Endothelial cell of umbilical vein (primary cell): ENCODE measurements at regions not wholly inside any gene's neighbourhood (a gene's known extent, or its start where the extent isn't known, plus 50 kb on each side); places are given as distances from the start of the nearest gene placed in this dataset.

Experiments used
- BruUV-seq: library from RNA; stranded (reverse); fragments of 400-500 nt; replicated peaks from 2 replicates; lab custom pipeline; 2021; lab: Mats Ljungman, UMichigan
- CTCF ChIA-PET: fragments of 300-600, 350-600 bp; sonication (Branson Sonifier 250); formaldehyde crosslinking; loops from one replicate; lab custom pipeline; 2021; ENCODE audit warnings: antibody characterized with exemption, inconsistent platforms; lab: Charles Lee
- POLR2A ChIA-PET: fragments of 300-600, 350-600 bp; sonication (Branson Sonifier 250); formaldehyde crosslinking; loops from one replicate; lab custom pipeline; 2021; ENCODE audit warnings: antibody characterized with exemption, inconsistent platforms; lab: Charles Lee
- DNase-seq: peaks from one replicate; pipeline ENCODE4 v3.0.0-alpha.2; 2011; ENCODE audit warnings: low read depth, low spot score
- FAIRE-seq: peaks from 2 replicates; lab custom pipeline; 2011; peaks lifted over from hg19 to GRCh38; lab: Jason Lieb, UNC
- H2AFZ ChIP-seq: 2 replicates; pipeline ENCODE4 v1.6.0; 2012; ENCODE audit warnings: low read depth, low read length, control low read depth, inconsistent platforms
- H3K27ac ChIP-seq: 2 replicates; pipeline ENCODE4 v1.5.1; 2011; ENCODE audit warnings: low read depth, mild to moderate bottlenecking, control low read depth, low read length, moderate library complexity; ENCODE audit not compliant: insufficient read depth
- H3K27me3 ChIP-seq, 2 experiments: 2 replicates each; pipeline versions ENCODE4 v1.6.0 to v1.6.1; 2011; ENCODE audit warnings: low read length in 2 of 2, mixed read lengths in 1 of 2; ENCODE audit not compliant: control insufficient read depth in 2 of 2, insufficient read depth in 2 of 2
- H3K36me3 ChIP-seq, 2 experiments: 2 replicates in 1 of 2; 3 replicates in 1 of 2; pipeline ENCODE4 v1.5.1; 2011; ENCODE audit warnings: low read length in 2 of 2, mild to moderate bottlenecking in 1 of 2, moderate library complexity in 1 of 2; ENCODE audit not compliant: control insufficient read depth in 2 of 2, insufficient read depth in 2 of 2; ENCODE audit errors: extremely low read depth in 1 of 2
- H3K4me1 ChIP-seq: 3 replicates; pipeline ENCODE4 v1.5.1; 2011; ENCODE audit warnings: mild to moderate bottlenecking, low read length; ENCODE audit not compliant: control insufficient read depth, insufficient read depth; ENCODE audit errors: extremely low read depth
- H3K4me2 ChIP-seq: 2 replicates; pipeline ENCODE4 v1.6.1; 2011; ENCODE audit warnings: low read length, control low read depth, mixed read lengths; ENCODE audit not compliant: insufficient read depth
- H3K4me3 ChIP-seq, 3 experiments: fragments of 200-600 bp in 1 of 3; sonication (generic), shearing (Covaris generic) in 1 of 3; replicated peaks in 1 of 3; 2 replicates each; pipeline ENCODE4 v1.5.1; 2011 to 2016; ENCODE audit warnings: control low read depth in 3 of 3, low read length in 3 of 3, mild to moderate bottlenecking in 2 of 3, inconsistent platforms in 1 of 3, low read depth in 1 of 3, moderate library complexity in 1 of 3; ENCODE audit not compliant: insufficient read depth in 1 of 3
- H3K79me2 ChIP-seq: 2 replicates; pipeline ENCODE4 v1.6.0; 2012; ENCODE audit warnings: low read length, inconsistent platforms; ENCODE audit not compliant: control insufficient read depth, insufficient read depth
- H3K9ac ChIP-seq: replicated peaks from 2 replicates; pipeline ENCODE3; 2011; ENCODE audit warnings: low read length, control low read depth; ENCODE audit not compliant: insufficient read depth; ENCODE audit errors: extremely low read depth
- H3K9me1 ChIP-seq: replicated peaks from 3 replicates; pipeline ENCODE4 v1.6.0; 2011; ENCODE audit warnings: mild to moderate bottlenecking, low read length; ENCODE audit not compliant: control insufficient read depth, insufficient read depth; ENCODE audit errors: extremely low read depth
- H3K9me3 ChIP-seq: replicated peaks from 2 replicates; pipeline ENCODE4 v1.5.1; 2012; ENCODE audit warnings: low read length, inconsistent platforms; ENCODE audit not compliant: control insufficient read depth, insufficient read depth
- H4K20me1 ChIP-seq: replicated peaks from 2 replicates; pipeline ENCODE3; 2011; ENCODE audit warnings: mild to moderate bottlenecking, low read length; ENCODE audit not compliant: control insufficient read depth, insufficient read depth; ENCODE audit errors: extremely low read depth
- CTCF ChIP-seq, 2 donors: IDR thresholded peaks; 1 replicate in 1 of 2; 2 replicates in 1 of 2; pipeline ENCODE4 v1.5.1; 2011; ENCODE audit warnings: low read length in 2 of 2, mild to moderate bottlenecking in 2 of 2, moderate library complexity in 2 of 2, control low read depth in 1 of 2, inconsistent platforms in 1 of 2, low read depth in 1 of 2; ENCODE audit not compliant: insufficient read depth in 1 of 2; ENCODE audit errors: extremely low read depth in 1 of 2
- EZH2 ChIP-seq: IDR thresholded peaks from 2 replicates; pipeline ENCODE4 v1.6.1; 2012; ENCODE audit warnings: borderline replicate concordance, low read depth, mild to moderate bottlenecking, moderate library complexity, low read length, inconsistent platforms; ENCODE audit not compliant: severe bottlenecking
- FOS ChIP-seq: IDR thresholded peaks from 2 replicates; pipeline ENCODE4 v1.6.1; 2011; ENCODE audit warnings: mild to moderate bottlenecking, low read length, moderate library complexity, borderline replicate concordance; ENCODE audit not compliant: insufficient read depth
- GATA2 ChIP-seq: IDR thresholded peaks from 2 replicates; pipeline ENCODE4 v1.7.0; 2011; ENCODE audit warnings: low read depth, mild to moderate bottlenecking, moderate library complexity, mixed read lengths, low read length; ENCODE audit not compliant: insufficient read length, insufficient read depth
- JUN ChIP-seq: IDR thresholded peaks from 2 replicates; pipeline ENCODE4 v1.6.1; 2011; ENCODE audit warnings: borderline replicate concordance, low read depth; ENCODE audit not compliant: insufficient read length, insufficient read depth
- MAX ChIP-seq: IDR thresholded peaks from 2 replicates; pipeline ENCODE4 v1.6.1; 2011; ENCODE audit not compliant: insufficient read depth, insufficient read length
- MYC ChIP-seq: IDR thresholded peaks from one replicate; pipeline ENCODE4 v1.6.1; 2011; ENCODE audit warnings: mild to moderate bottlenecking, low read depth, low read length
- POLR2A ChIP-seq: IDR thresholded peaks from 2 replicates; pipeline ENCODE4 v1.6.1; 2012; ENCODE audit warnings: low read depth, mild to moderate bottlenecking, control low read depth, low read length
- POLR2AphosphoS5 ChIP-seq: IDR thresholded peaks from 2 replicates; pipeline ENCODE4 v1.6.1; 2012; ENCODE audit warnings: low read depth, mild to moderate bottlenecking, control low read depth, low read length, moderate library complexity; ENCODE audit not compliant: insufficient read depth
- dilution Hi-C: fragments of 300-500 bp; cut with MboI; formaldehyde crosslinking; loops from one replicate; pipeline ENCODE4 v1.15.0; 2019; ENCODE audit warnings: low sequenced_read_pairs; ENCODE audit not compliant: extremely low pct_ligation_motif_present
- intact Hi-C: fragments of 100-400 bp; cut with micrococcal nuclease; formaldehyde crosslinking; loops from one replicate; pipeline ENCODE4 v1.10.0; 2022

- Histone ChIP-seq H3K9me3 (no peaks in the 10 kb centered on the region), H3K27ac (no peak overlapping the region), H3K27me3 (no peaks in the 10 kb centered on the region), H2AFZ (no peak overlapping the region), H3K4me2 (no peak overlapping the region), H4K20me1 (no peaks in the 10 kb centered on the region), H3K36me3 (no peaks in the 10 kb centered on the region), H3K4me3 (no peak overlapping the region), H3K4me1 (no peaks in the 10 kb centered on the region), H3K9ac (no peak overlapping the region), H3K9me1 (no peaks in the 10 kb centered on the region), H3K79me2 (no peaks in the 10 kb centered on the region)
- ChIA-PET POLR2A (no interaction called here), CTCF (no interaction called here)
- dilution Hi-C loops, result no loop called here
- no peak for DNase-seq
- no TSS peak for BruUV-seq
- intact Hi-C loops, result no loop called here
- no peak for FAIRE-seq
- TF ChIP-seq POLR2AphosphoS5, result no peak
- no peak for TF ChIP-seq JUN
- TF ChIP-seq MYC, result no peak
- no peak for TF ChIP-seq EZH2
- no peak for TF ChIP-seq MAX
- no peak for TF ChIP-seq FOS
- TF ChIP-seq GATA2, result no peak
- no peak for TF ChIP-seq CTCF (IDR thresholded peaks at IDR 0.05; ENCODE audit: extremely low read depth in 1 of 2, insufficient read depth in 1 of 2, low read depth in 1 of 2, low read length in 2 of 2)
- TF ChIP-seq POLR2A, result no peak
These were observed 1221.0 kb downstream of the SUCLG1 start for GRCh38 chr2:83238111-83238510.
